ENCODE measurements at regions not wholly inside any gene's neighbourhood (a gene's known extent, or its start where the extent isn't known, plus 50 kb on each side); places are given as distances from the start of the nearest gene placed in this dataset.

DNA sequence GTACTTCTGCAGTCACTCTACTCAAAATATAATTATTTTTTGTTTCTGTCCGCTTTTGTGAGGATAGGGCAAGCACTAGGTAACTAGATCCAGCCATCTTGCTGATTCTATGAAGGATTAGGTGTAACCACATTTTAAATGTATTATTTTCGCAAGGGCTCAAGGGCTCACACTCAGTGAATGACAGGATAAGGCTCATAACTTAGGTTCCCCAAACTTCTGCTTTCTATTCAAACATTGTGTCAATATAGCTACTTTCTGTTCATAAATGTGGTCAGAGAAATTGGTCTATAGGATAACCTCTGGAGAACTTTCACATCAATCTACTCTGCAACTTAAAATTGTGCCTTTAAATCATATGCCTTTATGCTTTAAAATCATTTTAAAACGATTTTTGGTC, 1141.2 kb downstream of the SORCS1 start:
- TF ChIP-seq, protein P1, sequence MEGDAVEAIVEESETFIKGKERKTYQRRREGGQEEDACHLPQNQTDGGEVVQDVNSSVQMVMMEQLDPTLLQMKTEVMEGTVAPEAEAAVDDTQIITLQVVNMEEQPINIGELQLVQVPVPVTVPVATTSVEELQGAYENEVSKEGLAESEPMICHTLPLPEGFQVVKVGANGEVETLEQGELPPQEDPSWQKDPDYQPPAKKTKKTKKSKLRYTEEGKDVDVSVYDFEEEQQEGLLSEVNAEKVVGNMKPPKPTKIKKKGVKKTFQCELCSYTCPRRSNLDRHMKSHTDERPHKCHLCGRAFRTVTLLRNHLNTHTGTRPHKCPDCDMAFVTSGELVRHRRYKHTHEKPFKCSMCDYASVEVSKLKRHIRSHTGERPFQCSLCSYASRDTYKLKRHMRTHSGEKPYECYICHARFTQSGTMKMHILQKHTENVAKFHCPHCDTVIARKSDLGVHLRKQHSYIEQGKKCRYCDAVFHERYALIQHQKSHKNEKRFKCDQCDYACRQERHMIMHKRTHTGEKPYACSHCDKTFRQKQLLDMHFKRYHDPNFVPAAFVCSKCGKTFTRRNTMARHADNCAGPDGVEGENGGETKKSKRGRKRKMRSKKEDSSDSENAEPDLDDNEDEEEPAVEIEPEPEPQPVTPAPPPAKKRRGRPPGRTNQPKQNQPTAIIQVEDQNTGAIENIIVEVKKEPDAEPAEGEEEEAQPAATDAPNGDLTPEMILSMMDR (IDR thresholded peaks at IDR 0.05), result no peak
- TF ChIP-seq POLR2AphosphoS5 (IDR thresholded peaks at IDR 0.05; ENCODE audit: low read depth, low read length), result no peak
- no peak for TF ChIP-seq TCF7L2 (IDR thresholded peaks at IDR 0.05; ENCODE audit: low read depth, low read length)

All from Panc1 (cell line).